ENCODE measurements at regions not wholly inside any gene's neighbourhood (a gene's known extent, or its start where the extent isn't known, plus 50 kb on each side); places are given as distances from the start of the nearest gene placed in this dataset.

DNA sequence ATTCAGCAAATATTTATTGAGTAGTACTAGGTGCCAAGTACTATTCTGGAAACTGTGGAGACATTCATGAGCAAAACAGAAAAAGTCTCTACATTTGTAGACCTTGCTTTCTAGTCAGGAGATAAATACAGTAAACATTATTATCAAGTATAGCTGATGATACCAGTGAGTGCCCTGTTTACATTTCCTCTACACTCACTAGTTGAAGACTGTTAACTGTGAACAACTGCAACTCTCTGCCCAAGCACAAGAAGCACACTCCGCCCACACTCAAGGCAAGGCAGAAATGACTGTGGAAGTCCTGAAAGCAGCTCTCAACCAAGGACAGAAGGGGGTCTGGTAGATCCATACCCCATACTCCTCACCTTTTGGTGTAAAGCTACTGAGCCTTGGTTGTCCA lies 837.0 kb downstream of the DIAPH3 start:
- Histone ChIP-seq H2AFZ (ENCODE audit: low read length) (no peak overlapping the region), H3K27me3 (ENCODE audit: control insufficient read depth in 1 of 2, insufficient read depth in 2 of 2, low read length in 2 of 2) (no peaks in the 10 kb centered on the region), H3K36me3 (replicated peaks in 1 of 2; ENCODE audit: control insufficient read depth in 1 of 2, insufficient read depth in 2 of 2, low read length in 2 of 2) (no peaks in the 10 kb centered on the region), H3K27ac (ENCODE audit: extremely low read length, insufficient read depth, low read length) (no peak overlapping the region), H3K9ac (ENCODE audit: insufficient read depth, low read depth, low read length) (no peak overlapping the region), H3K79me2 (ENCODE audit: insufficient read depth, low read length) (no peaks in the 10 kb centered on the region), H3K9me3 (ENCODE audit: low read length) (no peaks in the 10 kb centered on the region), H4K20me1 (ENCODE audit: insufficient read depth, low read length) (no peaks in the 10 kb centered on the region), H3K4me2 (ENCODE audit: low read depth, low read length) (no peak overlapping the region), H3K4me3 (replicated peaks in 1 of 3; ENCODE audit: insufficient read depth in 1 of 3, low read depth in 2 of 3, low read length in 3 of 3) (no peak overlapping the region), H3K4me1 (ENCODE audit: insufficient read depth, low read length) (no peaks in the 10 kb centered on the region)
- ATAC-seq (no peak), FAIRE-seq (no peak), DNase-seq (ENCODE audit: low spot score) (no peak)
- CTCF ChIA-PET (ENCODE audit: low intra/inter-chr PET ratio, low total read pairs), result no interaction called here
- intact Hi-C loops (cut with micrococcal nuclease; ENCODE audit: unreplicated experiment), result no loop called here
- TF ChIP-seq SRSF1 (optimal IDR thresholded peaks at IDR 0.05; ENCODE audit: low read depth, low read length) (no peak), ZNF558 (CRISPR knock-in tag; IDR thresholded peaks at IDR 0.05; ENCODE audit: borderline replicate concordance) (no peak), ZNF552 (CRISPR knock-in tag; IDR thresholded peaks at IDR 0.05; ENCODE audit: borderline replicate concordance) (no peak), ZNF251 (CRISPR knock-in tag; IDR thresholded peaks at IDR 0.05) (no peak), CREBL2 (CRISPR knock-in tag; IDR thresholded peaks at IDR 0.05; ENCODE audit: borderline replicate concordance) (no peak), MXI1 (IDR thresholded peaks at IDR 0.05; ENCODE audit: borderline replicate concordance, low read depth, low read length) (no peak), NFKB2 (CRISPR knock-in tag; IDR thresholded peaks at IDR 0.05; ENCODE audit: borderline replicate concordance) (no peak), SAFB2 (CRISPR knock-in tag; IDR thresholded peaks at IDR 0.05; ENCODE audit: borderline replicate concordance, low read depth) (no peak), TARDBP (CRISPR knock-in tag; IDR thresholded peaks at IDR 0.05) (no peak), MAF1 (CRISPR knock-in tag; IDR thresholded peaks at IDR 0.05; ENCODE audit: borderline replicate concordance) (no peak), ZBTB44 (CRISPR knock-in tag; IDR thresholded peaks at IDR 0.05) (no peak), NFE2 (CRISPR knock-in tag; IDR thresholded peaks at IDR 0.05) (no peak), ZNF235 (CRISPR knock-in tag; IDR thresholded peaks at IDR 0.05; ENCODE audit: borderline replicate concordance) (no peak), SMC3 (IDR thresholded peaks at IDR 0.05; ENCODE audit: low read length) (no peak), ZNF263 (CRISPR knock-in tag; IDR thresholded peaks at IDR 0.05) (no peak), ZSCAN29 (CRISPR knock-in tag; conservative IDR thresholded peaks at IDR 0.05) (no peak)
- 17% methylated on average over 1 of the region's 1 CpG for WGBS (ENCODE audit: low lambda C conversion rate)
- BruUV-seq (replicated peaks), result no TSS peak
- POLR2A ChIA-PET, result no interaction called here
- in situ Hi-C loops (cut with HindIII; ENCODE audit: extremely low pct_ligation_motif_present, low pct_unique_long_range_greater_than_20kb), result no loop called here

Data from HepG2 (cell line).